Mesendoderm (in vitro differentiated cells): ENCODE measurements at regions not wholly inside any gene's neighbourhood (a gene's known extent, or its start where the extent isn't known, plus 50 kb on each side); places are given as distances from the start of the nearest gene placed in this dataset.

Experiments used
- DNase-seq: peaks from one replicate; pipeline ENCODE4 v3.0.0; 2013
- H2AK5ac ChIP-seq: 2 replicates; pipeline ENCODE4 v1.6.1; 2013; ENCODE audit warnings: low read length, inconsistent platforms
- H2BK120ac ChIP-seq: 2 replicates; pipeline ENCODE4 v1.6.1; 2013; ENCODE audit warnings: low read depth, mild to moderate bottlenecking, low read length, moderate library complexity, mixed read lengths
- H2BK15ac ChIP-seq: replicated peaks from 2 replicates; pipeline ENCODE4 v1.6.1; 2013; ENCODE audit warnings: low read depth, mild to moderate bottlenecking, moderate library complexity
- H2BK5ac ChIP-seq: 2 replicates; pipeline ENCODE4 v1.6.1; 2013; ENCODE audit warnings: low read length, inconsistent platforms
- H3K18ac ChIP-seq: 2 replicates; pipeline ENCODE4 v1.6.1; 2013; ENCODE audit warnings: mild to moderate bottlenecking, low read length, mixed read lengths
- H3K23ac ChIP-seq: one replicate; pipeline ENCODE4 v1.6.1; 2013; ENCODE audit warnings: low read length
- H3K27ac ChIP-seq: 2 replicates; pipeline ENCODE4 v1.5.1; 2013; ENCODE audit warnings: low read depth, mild to moderate bottlenecking, inconsistent platforms, low read length, moderate library complexity
- H3K27me3 ChIP-seq: 2 replicates; pipeline ENCODE4 v1.6.1; 2013; ENCODE audit warnings: low read length, control low read depth, mild to moderate bottlenecking, inconsistent platforms; ENCODE audit not compliant: insufficient read depth, poor library complexity
- H3K36me3 ChIP-seq: 2 replicates; pipeline ENCODE4 v1.6.1; 2013; ENCODE audit warnings: low read length, inconsistent platforms; ENCODE audit not compliant: control insufficient read depth, insufficient read depth
- H3K4ac ChIP-seq: one replicate; pipeline ENCODE4 v1.6.1; 2013; ENCODE audit warnings: low read depth, mild to moderate bottlenecking, low read length, moderate library complexity
- H3K4me1 ChIP-seq: 2 replicates; pipeline ENCODE4 v1.6.1; 2013; ENCODE audit warnings: low read depth, low read length, inconsistent platforms; ENCODE audit not compliant: control insufficient read depth
- H3K4me2 ChIP-seq: 2 replicates; pipeline ENCODE4 v1.6.1; 2013; ENCODE audit warnings: low read length
- H3K4me3 ChIP-seq: 2 replicates; pipeline ENCODE4 v1.5.1; 2013; ENCODE audit warnings: mild to moderate bottlenecking, low read length
- H3K56ac ChIP-seq: one replicate; pipeline ENCODE4 v1.6.1; 2013; ENCODE audit warnings: low read length
- H3K79me1 ChIP-seq: 2 replicates; pipeline ENCODE4 v1.6.1; 2013; ENCODE audit warnings: low read length, inconsistent platforms
- H3K79me2 ChIP-seq: 2 replicates; pipeline ENCODE4 v1.6.1; 2013; ENCODE audit warnings: mild to moderate bottlenecking, low read length; ENCODE audit not compliant: control insufficient read depth, insufficient read depth
- H3K9ac ChIP-seq: 2 replicates; pipeline ENCODE4 v1.6.1; 2013; ENCODE audit warnings: low read length, inconsistent platforms
- H4K5ac ChIP-seq: one replicate; pipeline ENCODE4 v1.6.1; 2013; ENCODE audit warnings: low read length
- H4K8ac ChIP-seq: one replicate; pipeline ENCODE4 v1.6.1; 2013; ENCODE audit warnings: low read depth, mild to moderate bottlenecking, control low read depth, low read length, moderate library complexity
- WGBS: extraction: QIAGEN DNeasy Blood & Tissue Kit; methylation state at CpG from one replicate; pipeline ENCODE4 v1.1.7; 2013; ENCODE audit warnings: low lambda C conversion rate, missing lambda C conversion rate; ENCODE audit not compliant: insufficient coverage; ENCODE audit errors: extremely low coverage; 5-methylcytosine and 5-hydroxymethylcytosine counted together

DNA sequence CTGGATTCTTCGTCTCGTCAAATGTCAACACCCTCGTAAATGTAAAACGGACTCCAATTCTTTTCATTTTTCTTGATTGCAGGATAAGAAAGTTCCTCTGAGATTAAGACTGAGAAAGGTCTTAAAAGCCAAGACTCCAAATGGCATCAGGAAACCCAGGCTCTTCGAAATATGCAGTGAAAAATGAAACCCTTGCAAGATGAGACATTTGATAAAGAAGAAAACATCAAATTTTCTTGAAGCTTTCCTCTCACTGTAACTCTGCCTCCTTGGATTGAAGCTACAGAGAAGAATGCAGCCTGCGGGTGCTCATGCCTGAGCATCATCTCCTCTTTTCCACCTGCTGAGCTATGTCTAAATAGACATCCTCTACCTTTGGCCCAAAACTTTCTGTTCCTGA lies 342.4 kb upstream of the THBS1 start:
- no peak for DNase-seq

DNA sequence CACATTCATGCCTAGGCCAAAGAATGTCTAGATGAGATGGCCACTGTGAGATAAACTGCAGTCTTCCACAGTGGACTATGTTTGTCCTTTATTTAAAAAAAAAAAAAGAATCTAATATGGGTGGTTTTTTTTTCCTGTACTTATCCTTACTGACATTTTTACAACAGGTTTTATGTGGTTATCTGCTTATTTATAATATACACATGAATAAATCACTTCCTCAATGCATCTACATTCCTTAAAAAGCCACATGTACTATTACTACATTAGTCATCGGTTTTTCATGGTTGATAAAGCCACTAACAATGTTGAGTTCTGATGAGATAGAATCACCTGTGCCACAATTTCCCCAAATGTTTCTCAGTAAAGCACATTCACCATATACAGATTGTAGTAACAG lies 341.3 kb upstream of the THBS1 start:
- Histone ChIP-seq H3K27ac (no peak overlapping the region), H2BK5ac (no peak overlapping the region), H3K79me2 (no peaks in the 10 kb centered on the region), H3K9ac (no peak overlapping the region), H3K4ac (no peak overlapping the region), H4K5ac (no peak overlapping the region), H3K4me3 (no peak overlapping the region), H3K4me1 (no peaks in the 10 kb centered on the region), H3K4me2 (no peak overlapping the region), H3K23ac (no peak overlapping the region), H2BK120ac (no peak overlapping the region), H3K18ac (no peak overlapping the region), H4K8ac (no peak overlapping the region), H2AK5ac (no peak overlapping the region), H2BK15ac (no peak overlapping the region), H3K36me3 (no peaks in the 10 kb centered on the region), H3K56ac (no peak overlapping the region), H3K27me3 (no peaks in the 10 kb centered on the region), H3K79me1 (no peaks in the 10 kb centered on the region)
- no CpG with 5 or more reads among the region's 1 CpG for WGBS
- DNase-seq = no peak

More for the DNA sequence above, 342.4 kb upstream of the THBS1 start:
- H3K79me1 ChIP-seq = no peaks in the 10 kb centered on the region
- H2BK15ac ChIP-seq = no peak overlapping the region
- no peaks in the 10 kb centered on the region for H3K27me3 ChIP-seq
- no peak overlapping the region for H3K9ac ChIP-seq
- no peak overlapping the region for H3K4me2 ChIP-seq
- H2BK120ac ChIP-seq = no peak overlapping the region
- no peaks in the 10 kb centered on the region for H3K79me2 ChIP-seq
- no peak overlapping the region for H3K27ac ChIP-seq
- H3K18ac ChIP-seq = no peak overlapping the region
- no peak overlapping the region for H2BK5ac ChIP-seq
- no peaks in the 10 kb centered on the region for H3K4me1 ChIP-seq
- H3K56ac ChIP-seq = no peak overlapping the region
- H2AK5ac ChIP-seq = no peak overlapping the region
- no peak overlapping the region for H4K8ac ChIP-seq
- H3K4me3 ChIP-seq = no peak overlapping the region
- no peak overlapping the region for H4K5ac ChIP-seq
- H3K36me3 ChIP-seq = no peaks in the 10 kb centered on the region
- H3K23ac ChIP-seq = no peak overlapping the region
- no CpG with 5 or more reads among the region's 6 CpGs for WGBS
- H3K4ac ChIP-seq = no peak overlapping the region

DNA sequence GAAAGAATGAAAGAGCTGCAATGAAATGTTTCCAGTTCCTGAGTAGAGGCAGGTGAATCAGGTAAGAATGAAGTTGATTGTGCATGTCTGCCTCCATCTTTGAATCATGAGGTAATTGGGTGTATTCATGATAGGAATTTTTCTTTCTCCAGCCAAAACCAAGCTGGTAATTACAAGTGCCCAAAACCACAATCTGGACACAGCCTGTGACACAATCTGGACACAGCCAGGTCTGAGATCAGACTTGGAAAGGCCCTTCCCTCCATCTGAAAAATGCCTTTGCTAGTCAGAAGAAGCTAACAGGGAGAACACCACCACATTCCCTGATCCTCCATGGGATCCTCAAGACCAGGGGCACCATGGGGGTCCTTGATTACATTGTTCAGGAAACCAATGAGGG lies 338.5 kb upstream of the THBS1 start:
- DNase-seq = no peak
- no peak overlapping the region for H4K5ac ChIP-seq
- no peak overlapping the region for H3K27ac ChIP-seq

DNA sequence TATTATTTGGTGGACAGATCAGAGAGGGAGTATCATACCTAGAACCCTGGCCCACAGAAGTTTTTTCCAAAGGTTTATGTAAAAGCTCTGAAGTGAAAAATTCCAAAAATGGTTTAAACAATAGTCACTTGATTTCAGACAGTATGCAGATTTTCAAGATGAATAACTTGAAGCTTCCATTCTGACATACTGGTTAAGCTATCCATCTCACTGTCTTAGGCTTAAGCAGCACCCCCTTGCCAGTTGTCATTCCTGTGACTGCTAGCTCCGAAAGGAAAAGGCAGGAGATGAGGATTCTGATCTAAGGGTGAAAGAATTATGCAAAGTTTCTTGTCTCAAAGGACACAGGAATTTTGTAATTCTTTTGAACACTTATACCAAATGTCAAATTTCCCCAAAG lies 337.5 kb upstream of the THBS1 start:
- Histone ChIP-seq H3K4me2 (no peak overlapping the region), H3K56ac (no peak overlapping the region), H3K27me3 (no peaks in the 10 kb centered on the region), H2AK5ac (no peak overlapping the region), H4K8ac (no peak overlapping the region), H3K79me1 (no peaks in the 10 kb centered on the region), H3K4me1 (no peaks in the 10 kb centered on the region), H2BK5ac (no peak overlapping the region), H3K4ac (no peak overlapping the region), H2BK15ac (no peak overlapping the region), H3K4me3 (no peak overlapping the region), H4K5ac (no peak overlapping the region), H3K27ac (no peak overlapping the region), H3K36me3 (no peaks in the 10 kb centered on the region), H3K18ac (no peak overlapping the region), H2BK120ac (no peak overlapping the region), H3K79me2 (no peaks in the 10 kb centered on the region), H3K23ac (no peak overlapping the region), H3K9ac (no peak overlapping the region)
- no CpG with 5 or more reads among the region's 1 CpG for whole genome bisulfite sequencing
- DNase-seq = peak; percentile 28

More for the DNA sequence above, 338.5 kb upstream of the THBS1 start:
- Histone ChIP-seq H2BK15ac (no peak overlapping the region), H2AK5ac (no peak overlapping the region), H3K23ac (no peak overlapping the region), H3K4me2 (no peak overlapping the region), H3K4ac (no peak overlapping the region), H3K18ac (no peak overlapping the region), H3K36me3 (no peaks in the 10 kb centered on the region), H4K8ac (no peak overlapping the region), H3K27me3 (no peaks in the 10 kb centered on the region), H3K56ac (no peak overlapping the region), H3K4me1 (no peaks in the 10 kb centered on the region), H3K4me3 (no peak overlapping the region), H2BK120ac (no peak overlapping the region), H3K79me2 (no peaks in the 10 kb centered on the region), H2BK5ac (no peak overlapping the region), H3K9ac (no peak overlapping the region), H3K79me1 (no peaks in the 10 kb centered on the region)

DNA sequence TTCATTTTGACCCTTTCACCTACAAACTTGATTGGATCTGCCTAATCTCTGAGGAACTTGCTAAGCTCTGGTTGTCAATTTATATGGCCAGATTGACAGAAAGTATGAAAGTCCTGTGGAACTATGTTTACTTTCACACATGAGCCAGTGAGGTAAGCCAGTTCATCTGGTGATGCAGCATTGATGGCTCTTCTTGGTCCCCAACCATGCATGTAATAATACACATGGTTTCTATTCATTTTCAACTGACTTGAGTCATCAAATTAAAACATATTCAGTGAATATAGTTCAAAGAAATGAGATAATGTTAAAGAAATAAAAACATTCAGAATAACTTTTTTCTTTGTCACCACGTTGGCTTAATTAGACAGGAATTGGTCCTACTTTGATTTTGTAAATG lies 336.1 kb upstream of the THBS1 start:
- Histone ChIP-seq H2BK120ac (no peak overlapping the region), H3K4me2 (no peak overlapping the region), H2BK5ac (no peak overlapping the region), H3K79me2 (no peaks in the 10 kb centered on the region), H4K5ac (no peak overlapping the region), H3K4ac (no peak overlapping the region), H3K4me3 (no peak overlapping the region), H3K9ac (no peak overlapping the region), H3K23ac (no peak overlapping the region), H4K8ac (no peak overlapping the region), H3K79me1 (no peaks in the 10 kb centered on the region), H2BK15ac (no peak overlapping the region), H2AK5ac (no peak overlapping the region), H3K36me3 (no peaks in the 10 kb centered on the region), H3K18ac (no peak overlapping the region), H3K27ac (no peak overlapping the region), H3K56ac (no peak overlapping the region), H3K27me3 (no peaks in the 10 kb centered on the region), H3K4me1 (no peaks in the 10 kb centered on the region)
- no peak for DNase-seq
- WGBS = no CpG with 5 or more reads among the region's 1 CpG

DNA sequence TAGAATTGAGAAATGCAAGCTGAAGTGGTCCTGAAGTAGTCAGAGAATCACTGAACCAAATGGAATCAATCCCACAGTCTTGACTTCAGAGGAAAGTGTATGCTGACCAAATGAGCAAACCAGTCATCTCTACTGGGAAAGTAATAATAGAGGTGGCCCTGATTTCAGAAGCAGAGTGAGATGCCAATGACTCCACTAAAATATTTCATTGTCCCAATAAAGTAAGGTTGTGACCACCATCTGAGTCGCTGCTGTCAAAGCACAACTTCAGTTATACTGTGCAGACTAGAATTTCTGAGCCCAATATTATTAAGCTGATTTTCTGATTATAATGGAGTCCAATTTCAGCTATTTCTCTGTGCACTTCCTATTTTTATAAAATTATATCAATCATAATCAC lies 334.4 kb upstream of the THBS1 start:
- no peaks in the 10 kb centered on the region for H3K79me2 ChIP-seq
- WGBS = no CpG with 5 or more reads among the region's 1 CpG
- no peak overlapping the region for H2BK15ac ChIP-seq
- no peak overlapping the region for H3K4ac ChIP-seq
- H3K4me3 ChIP-seq = no peak overlapping the region
- no peaks in the 10 kb centered on the region for H3K79me1 ChIP-seq
- H4K5ac ChIP-seq = no peak overlapping the region
- no peak overlapping the region for H3K18ac ChIP-seq
- DNase-seq = no peak
- H3K9ac ChIP-seq = no peak overlapping the region
- no peaks in the 10 kb centered on the region for H3K4me1 ChIP-seq
- H3K4me2 ChIP-seq = no peak overlapping the region
- no peak overlapping the region for H3K27ac ChIP-seq
- H2BK5ac ChIP-seq = no peak overlapping the region
- H2AK5ac ChIP-seq = no peak overlapping the region
- H3K36me3 ChIP-seq = no peaks in the 10 kb centered on the region
- H3K23ac ChIP-seq = no peak overlapping the region
- H2BK120ac ChIP-seq = no peak overlapping the region
- H3K27me3 ChIP-seq = no peaks in the 10 kb centered on the region
- H4K8ac ChIP-seq = no peak overlapping the region
- H3K56ac ChIP-seq = no peak overlapping the region
